KMS-11 (cell line): ENCODE measurements at regions not wholly inside any gene's neighbourhood (a gene's known extent, or its start where the extent isn't known, plus 50 kb on each side); places are given as distances from the start of the nearest gene placed in this dataset.
"Not testable (repeated sequence)": the region's sequence is repeated elsewhere in the genome, so short reads cannot be mapped to it uniquely, and the experiment has no call there.

Source experiments
- H2AFZ ChIP-seq: fragments of 200-600 bp; sonication (generic); 2 replicates; pipeline ENCODE4 v1.6.1; 2016; ENCODE audit warnings: antibody characterized with exemption, mixed run types, low read depth
- H3K27ac ChIP-seq: fragments of 200-600 bp; sonication (generic); 2 replicates; pipeline ENCODE4 v1.6.1; 2016; ENCODE audit warnings: mild to moderate bottlenecking, mixed run types
- H3K27me3 ChIP-seq: fragments of 200-600 bp; sonication (generic); 2 replicates; pipeline ENCODE4 v1.6.1; 2017; ENCODE audit warnings: mild to moderate bottlenecking, low read depth, mixed run types, moderate library complexity; ENCODE audit not compliant: insufficient read depth
- H3K36me3 ChIP-seq: fragments of 200-600 bp; sonication (generic); 2 replicates; pipeline ENCODE4 v1.6.1; 2017; ENCODE audit warnings: mild to moderate bottlenecking, mixed run types; ENCODE audit not compliant: insufficient read depth
- H3K4me1 ChIP-seq: fragments of 200-600 bp; sonication (generic); 2 replicates; pipeline ENCODE4 v1.6.1; 2016; ENCODE audit warnings: mild to moderate bottlenecking, low read depth, mixed run types; ENCODE audit not compliant: poor library complexity, severe bottlenecking
- H3K4me2 ChIP-seq: fragments of 200-600 bp; sonication (generic); 2 replicates; pipeline ENCODE4 v1.7.0; 2016; ENCODE audit warnings: mild to moderate bottlenecking, mixed run types
- H3K4me3 ChIP-seq: fragments of 200-600 bp; sonication (generic); IDR thresholded peaks from 2 replicates; pipeline ENCODE4 v1.6.1; 2017; ENCODE audit warnings: low read depth, low read length, mixed read lengths; ENCODE audit not compliant: insufficient read depth
- H3K79me2 ChIP-seq: fragments of 200-600 bp; sonication (generic); 2 replicates; pipeline ENCODE4 v1.6.1; 2016; ENCODE audit warnings: low read depth, mixed run types; ENCODE audit not compliant: insufficient read depth
- H3K9ac ChIP-seq: fragments of 200-600 bp; sonication (generic); 2 replicates; pipeline ENCODE4 v1.6.1; 2016; ENCODE audit warnings: mild to moderate bottlenecking, mixed run types
- H4K20me1 ChIP-seq: fragments of 200-600 bp; sonication (generic); 2 replicates; pipeline ENCODE4 v1.6.1; 2016; ENCODE audit warnings: mild to moderate bottlenecking, mixed run types; ENCODE audit not compliant: insufficient read depth
- TF ChIP-seq, protein P1 (sequence below): fragments of 200-600 bp; sonication (generic); conservative IDR thresholded peaks from 2 replicates; pipeline ENCODE4 v1.6.1; 2017; ENCODE audit warnings: low read depth, mild to moderate bottlenecking, antibody characterized with exemption, low read length, moderate library complexity, mixed read lengths

DNA sequence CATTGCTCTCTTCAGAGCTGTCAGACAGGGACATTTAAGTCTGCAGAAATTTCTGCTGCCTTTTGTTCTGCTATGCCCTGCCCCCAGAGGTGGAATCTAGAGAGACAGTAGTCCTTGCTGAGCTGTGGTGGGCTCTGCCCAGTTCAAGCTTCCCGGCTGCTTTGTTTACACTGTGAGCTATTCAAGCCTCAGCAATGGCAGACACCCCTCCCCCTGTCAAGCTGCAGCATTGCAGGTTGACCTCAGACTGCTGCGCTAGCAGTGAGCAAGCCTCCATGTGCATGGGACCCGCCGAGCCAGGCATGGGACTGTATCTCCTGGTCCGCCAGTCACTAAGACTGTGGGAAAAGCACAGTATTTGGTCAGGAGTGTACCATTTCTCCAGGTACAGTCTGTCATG lies 53.6 kb upstream of the MAPK10 start:
- H3K27ac ChIP-seq: not testable (repeated sequence)

DNA sequence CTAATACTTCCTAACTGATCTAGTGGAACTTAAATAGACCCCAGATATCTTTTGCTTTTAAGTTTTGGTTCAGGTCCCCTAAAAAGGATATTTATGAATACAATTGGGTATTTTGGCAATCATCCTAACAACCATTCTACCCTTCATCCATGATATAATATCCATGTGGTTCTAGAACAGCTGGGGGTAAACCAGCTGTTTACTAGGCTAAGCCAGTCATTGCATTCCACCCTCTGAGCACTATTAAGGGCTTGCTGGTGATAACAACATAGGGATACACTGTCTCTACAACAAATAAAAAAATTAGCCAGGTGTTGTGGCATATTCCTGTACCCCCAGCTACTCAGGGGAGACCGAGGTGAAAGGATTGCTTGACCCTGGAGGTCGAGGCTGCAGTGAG lies 54.8 kb upstream of the MAPK10 start:
- TF ChIP-seq, protein P1, sequence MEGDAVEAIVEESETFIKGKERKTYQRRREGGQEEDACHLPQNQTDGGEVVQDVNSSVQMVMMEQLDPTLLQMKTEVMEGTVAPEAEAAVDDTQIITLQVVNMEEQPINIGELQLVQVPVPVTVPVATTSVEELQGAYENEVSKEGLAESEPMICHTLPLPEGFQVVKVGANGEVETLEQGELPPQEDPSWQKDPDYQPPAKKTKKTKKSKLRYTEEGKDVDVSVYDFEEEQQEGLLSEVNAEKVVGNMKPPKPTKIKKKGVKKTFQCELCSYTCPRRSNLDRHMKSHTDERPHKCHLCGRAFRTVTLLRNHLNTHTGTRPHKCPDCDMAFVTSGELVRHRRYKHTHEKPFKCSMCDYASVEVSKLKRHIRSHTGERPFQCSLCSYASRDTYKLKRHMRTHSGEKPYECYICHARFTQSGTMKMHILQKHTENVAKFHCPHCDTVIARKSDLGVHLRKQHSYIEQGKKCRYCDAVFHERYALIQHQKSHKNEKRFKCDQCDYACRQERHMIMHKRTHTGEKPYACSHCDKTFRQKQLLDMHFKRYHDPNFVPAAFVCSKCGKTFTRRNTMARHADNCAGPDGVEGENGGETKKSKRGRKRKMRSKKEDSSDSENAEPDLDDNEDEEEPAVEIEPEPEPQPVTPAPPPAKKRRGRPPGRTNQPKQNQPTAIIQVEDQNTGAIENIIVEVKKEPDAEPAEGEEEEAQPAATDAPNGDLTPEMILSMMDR: no peak
- H2AFZ ChIP-seq: no peak overlapping the region
- H3K4me2 ChIP-seq: no peak overlapping the region
- no peaks in the 10 kb centered on the region for H3K79me2 ChIP-seq
- no peaks in the 10 kb centered on the region for H4K20me1 ChIP-seq
- no peaks in the 10 kb centered on the region for H3K27me3 ChIP-seq
- no peak overlapping the region for H3K27ac ChIP-seq
- H3K4me1 ChIP-seq: no peaks in the 10 kb centered on the region
- no peak overlapping the region for H3K4me3 ChIP-seq
- no peak overlapping the region for H3K9ac ChIP-seq
- H3K36me3 ChIP-seq: no peaks in the 10 kb centered on the region

More for the DNA sequence above, 53.6 kb upstream of the MAPK10 start:
- not testable (repeated sequence) for H3K36me3 ChIP-seq, H3K79me2 ChIP-seq, H3K9ac ChIP-seq, H2AFZ ChIP-seq, H3K27me3 ChIP-seq, H3K4me2 ChIP-seq, H3K4me3 ChIP-seq, H3K4me1 ChIP-seq, H4K20me1 ChIP-seq

DNA sequence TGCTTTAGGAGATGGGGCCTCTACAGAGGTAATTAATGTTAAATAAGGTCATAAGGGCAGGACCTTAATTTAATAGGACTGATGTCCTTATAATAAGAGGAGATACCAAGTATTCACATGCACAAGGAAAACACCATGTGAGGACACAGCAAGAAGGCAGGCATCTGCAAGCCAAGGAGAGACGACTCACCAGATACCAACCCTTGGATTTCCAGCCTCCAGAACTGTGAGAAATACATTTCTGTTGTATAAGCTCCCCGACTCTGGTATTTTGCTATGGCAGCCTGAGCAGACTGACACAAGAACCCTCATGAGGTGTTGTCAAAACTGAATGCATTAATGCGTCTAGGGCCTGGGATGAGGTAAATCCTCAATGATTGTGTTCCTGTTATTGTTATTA lies 56.2 kb upstream of the MAPK10 start:
- no peak overlapping the region for H3K9ac ChIP-seq
- no peak overlapping the region for H3K27ac ChIP-seq
- no peaks in the 10 kb centered on the region for H3K79me2 ChIP-seq
- H3K4me3 ChIP-seq: no peak overlapping the region
- TF ChIP-seq, protein P1: no peak
- no peak overlapping the region for H3K4me2 ChIP-seq
- no peak overlapping the region for H2AFZ ChIP-seq
- H3K4me1 ChIP-seq: no peaks in the 10 kb centered on the region
- no peaks in the 10 kb centered on the region for H3K36me3 ChIP-seq
- no peaks in the 10 kb centered on the region for H3K27me3 ChIP-seq
- H4K20me1 ChIP-seq: no peaks in the 10 kb centered on the region

DNA sequence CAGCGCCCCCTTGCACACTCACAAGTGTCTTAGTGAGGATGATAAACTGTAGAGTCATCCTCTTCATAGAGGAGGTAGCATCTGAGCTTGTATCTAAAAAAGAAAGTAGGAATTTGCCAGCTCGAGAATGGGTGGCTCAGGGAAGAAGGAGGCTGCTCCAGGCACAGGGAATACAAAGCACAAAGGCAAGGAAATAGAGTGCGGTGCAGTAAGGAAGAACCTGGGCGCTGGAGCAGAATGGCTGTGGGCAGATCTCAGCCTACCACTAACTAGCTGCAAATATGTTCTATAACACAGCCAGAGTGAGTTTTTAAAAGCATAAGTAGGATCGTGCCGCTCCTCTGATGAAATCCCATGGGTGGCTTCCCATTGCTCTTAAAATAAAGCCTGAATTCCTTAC lies 61.6 kb upstream of the MAPK10 start:
- Histone ChIP-seq H3K4me3 (no peak overlapping the region), H3K4me1 (no peaks in the 10 kb centered on the region), H3K79me2 (no peaks in the 10 kb centered on the region), H3K36me3 (no peaks in the 10 kb centered on the region), H2AFZ (no peak overlapping the region), H3K27me3 (no peaks in the 10 kb centered on the region), H3K4me2 (no peak overlapping the region), H3K9ac (no peak overlapping the region), H3K27ac (no peak overlapping the region), H4K20me1 (no peaks in the 10 kb centered on the region)
- TF ChIP-seq, protein P1: no peak

DNA sequence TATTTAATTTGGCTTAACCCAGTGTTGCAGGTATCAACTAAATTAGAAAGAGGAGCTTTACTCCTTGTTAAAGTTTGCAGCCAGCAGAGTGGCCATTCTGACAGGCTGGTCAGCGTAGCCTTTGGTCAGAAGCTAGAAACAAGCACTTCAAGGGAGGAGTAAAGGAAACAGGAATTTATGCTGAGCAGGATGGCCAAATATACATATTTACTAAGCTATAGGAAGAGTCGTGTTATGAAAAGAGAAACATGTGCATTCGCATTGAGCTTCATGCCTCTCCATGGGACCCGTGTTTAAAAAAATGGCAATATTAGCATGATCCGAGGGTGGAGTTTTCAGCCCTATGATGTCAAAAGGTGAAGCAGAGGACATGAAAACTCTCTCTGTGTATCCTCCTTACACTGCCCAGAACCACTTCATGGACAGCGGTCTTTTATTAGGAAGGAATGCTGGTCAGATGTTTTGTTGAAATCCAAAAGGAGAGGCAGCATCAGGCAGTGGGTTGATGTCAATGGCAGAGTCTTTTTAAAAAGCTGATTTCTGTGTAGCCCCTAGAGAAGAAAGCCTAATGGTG lies 71.8 kb upstream of the MAPK10 start:
- no peaks in the 10 kb centered on the region for H3K4me1 ChIP-seq
- TF ChIP-seq, protein P1: no peak
- H3K4me2 ChIP-seq: no peak overlapping the region
- H2AFZ ChIP-seq: no peak overlapping the region
- no peaks in the 10 kb centered on the region for H3K79me2 ChIP-seq
- no peaks in the 10 kb centered on the region for H4K20me1 ChIP-seq
- no peak overlapping the region for H3K9ac ChIP-seq
- H3K27me3 ChIP-seq: no peaks in the 10 kb centered on the region
- no peak overlapping the region for H3K27ac ChIP-seq
- no peak overlapping the region for H3K4me3 ChIP-seq
- no peaks in the 10 kb centered on the region for H3K36me3 ChIP-seq
